Duodenal mucosa (tissue), 2 donors: ENCODE measurements at regions not wholly inside any gene's neighbourhood (a gene's known extent, or its start where the extent isn't known, plus 50 kb on each side); places are given as distances from the start of the nearest gene placed in this dataset.

ENCODE experiments used
- H3K27ac ChIP-seq: one replicate; pipeline ENCODE4 v1.7.0; 2013; ENCODE audit warnings: low read depth, low read length
- H3K27me3 ChIP-seq, 2 donors: one replicate each; pipeline ENCODE4 v1.7.0; 2013; ENCODE audit warnings: low read length in 2 of 2, control low read depth in 1 of 2; ENCODE audit not compliant: insufficient read depth in 2 of 2, control insufficient read depth in 1 of 2
- H3K36me3 ChIP-seq, 2 donors: one replicate each; pipeline ENCODE4 v1.7.0; 2013; ENCODE audit warnings: low read length in 2 of 2, control low read depth in 1 of 2; ENCODE audit not compliant: insufficient read depth in 2 of 2, control insufficient read depth in 1 of 2
- H3K4me1 ChIP-seq, 2 donors: one replicate each; pipeline ENCODE4 v1.7.0; 2013; ENCODE audit warnings: low read length in 2 of 2, control low read depth in 1 of 2; ENCODE audit not compliant: insufficient read depth in 2 of 2, control insufficient read depth in 1 of 2
- H3K4me3 ChIP-seq, 2 donors: one replicate each; pipeline ENCODE4 v1.7.0; 2013; ENCODE audit warnings: low read length in 2 of 2, low read depth in 1 of 2
- H3K9ac ChIP-seq, 2 donors: one replicate each; pipeline ENCODE4 v1.7.0; 2013; ENCODE audit warnings: low read length in 2 of 2, low read depth in 1 of 2
- H3K9me3 ChIP-seq, 2 donors: one replicate each; pipeline ENCODE4 v1.7.0; 2013; ENCODE audit warnings: low read length in 2 of 2, control low read depth in 1 of 2; ENCODE audit not compliant: control insufficient read depth in 1 of 2

DNA sequence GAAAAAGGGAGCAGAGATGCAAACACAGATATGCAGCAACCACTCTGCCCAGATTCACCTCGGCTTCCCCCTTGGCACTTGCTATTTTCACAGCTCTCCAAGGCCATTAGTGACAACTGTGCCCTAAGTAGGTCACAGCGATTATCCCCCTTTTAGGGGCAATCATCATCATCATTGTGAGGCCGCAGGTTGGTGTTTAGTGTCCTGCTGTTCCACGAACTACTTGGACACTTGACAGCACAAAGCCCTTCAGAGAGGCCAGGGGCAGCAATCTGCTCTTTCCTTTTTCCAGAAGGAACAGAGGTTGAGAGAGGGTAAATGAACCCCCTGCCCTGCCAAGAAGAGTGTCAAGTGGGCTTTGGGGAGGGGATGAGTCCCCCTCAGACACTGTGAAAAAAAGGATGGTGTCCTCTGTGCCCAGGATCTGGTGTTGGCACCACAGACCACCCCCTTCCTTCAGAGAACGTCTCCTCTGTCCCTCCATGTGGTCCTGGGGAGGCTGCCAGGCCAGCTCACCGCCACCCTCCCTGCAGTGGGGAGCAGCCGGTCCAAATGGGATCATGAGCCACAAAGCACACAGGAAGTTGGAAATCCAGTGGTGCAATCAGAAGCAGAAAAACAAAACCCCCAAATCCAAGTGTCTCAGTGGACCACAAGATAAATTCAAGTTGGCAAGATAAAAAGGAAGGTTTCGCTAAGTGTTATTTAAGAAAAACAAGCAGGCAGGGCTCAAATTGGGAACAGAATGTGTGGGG, 78.4 kb upstream of the MED9 start:
- Histone ChIP-seq H3K27ac (no peak overlapping the region), H3K4me3 (no peak overlapping the region), H3K27me3 (peaks cover 0 to 4% of the 10 kb centered on the region in 2 donors)

DNA sequence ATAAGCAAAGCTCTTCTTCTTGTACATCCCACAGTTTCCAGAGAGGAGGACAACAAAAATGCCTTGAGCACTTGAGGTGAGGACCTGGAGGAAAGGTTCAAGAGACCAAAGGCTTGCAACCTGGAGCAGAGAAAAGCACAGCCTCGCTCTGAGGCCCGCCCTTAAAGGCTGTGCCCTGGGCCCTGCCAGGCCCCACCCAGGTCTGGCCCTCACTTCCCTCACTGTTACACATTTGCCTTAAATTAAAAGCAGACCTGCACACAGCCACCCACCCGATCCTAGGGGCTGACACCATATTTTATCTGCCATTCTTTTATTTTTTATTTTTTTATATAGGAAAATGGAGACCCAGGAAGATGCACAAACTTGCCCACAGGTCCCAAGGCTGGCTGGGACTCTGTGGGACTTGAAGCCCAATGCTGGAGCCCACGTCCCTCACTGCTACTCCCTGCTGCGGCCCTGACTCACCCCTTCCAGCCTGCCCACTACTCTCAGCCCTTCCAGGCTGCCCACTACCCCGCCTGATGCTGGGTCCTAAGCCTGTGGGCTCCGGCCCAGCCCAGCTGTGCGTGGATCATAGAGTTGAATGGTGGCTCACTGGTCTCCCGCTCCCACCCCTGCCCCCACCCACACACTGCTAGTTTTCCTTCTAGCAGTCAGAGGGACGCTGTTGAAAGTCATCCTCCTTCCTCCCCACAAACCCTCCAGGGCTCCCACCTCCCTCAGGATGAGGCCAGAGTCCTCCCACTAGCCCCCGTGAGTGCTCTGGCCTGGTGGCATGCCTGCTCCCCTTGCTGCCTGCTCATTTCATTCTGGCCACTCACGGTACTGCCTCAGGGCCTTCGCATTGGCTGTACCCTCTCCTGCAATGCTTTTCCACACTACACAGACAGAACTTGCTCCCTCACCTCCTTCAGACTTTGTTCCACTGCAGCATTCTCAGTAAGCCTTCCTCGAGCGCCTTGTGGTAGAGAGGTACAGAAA, 77.6 kb upstream of the MED9 start:
- no peaks in the 10 kb centered on the region for H3K36me3 ChIP-seq
- no peak overlapping the region for H3K4me3 ChIP-seq
- peaks cover 10 to 13% of the 10 kb centered on the region in 2 donors for H3K4me1 ChIP-seq
- no peak overlapping the region for H3K27ac ChIP-seq
- peaks cover 0 to 4% of the 10 kb centered on the region in 2 donors for H3K27me3 ChIP-seq
- no peak overlapping the region for H3K9ac ChIP-seq
- H3K9me3 ChIP-seq, result no peaks in the 10 kb centered on the region

More for the DNA sequence above, 78.4 kb upstream of the MED9 start:
- Histone ChIP-seq H3K4me1 (peaks cover 2 to 5% of the 10 kb centered on the region in 2 donors), H3K9ac (no peak overlapping the region), H3K9me3 (no peaks in the 10 kb centered on the region), H3K36me3 (no peaks in the 10 kb centered on the region)

DNA sequence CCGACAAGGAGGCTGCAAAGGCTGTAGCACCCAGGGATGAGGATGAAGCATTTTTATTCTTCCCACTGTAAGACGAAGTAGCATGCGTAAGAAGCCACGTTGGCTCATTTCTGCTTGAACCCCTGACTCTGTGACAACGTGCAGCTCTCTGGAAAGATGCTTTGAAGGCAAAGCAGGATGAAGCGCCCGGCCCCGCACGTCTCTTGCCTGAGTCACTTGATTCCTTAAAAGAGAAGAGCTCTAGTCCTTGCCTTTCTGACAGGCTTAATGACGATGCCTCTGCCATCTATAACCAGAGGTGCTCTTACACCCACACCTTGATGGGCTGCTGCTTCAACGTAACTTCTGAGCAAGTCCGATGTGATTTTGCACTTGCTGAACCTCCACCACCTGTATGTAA, 76.7 kb upstream of the MED9 start:
- H3K4me1 ChIP-seq, result peaks cover 10 to 16% of the 10 kb centered on the region in 2 donors
- no peak overlapping the region for H3K4me3 ChIP-seq
- H3K9ac ChIP-seq, result no peak overlapping the region
- no peaks in the 10 kb centered on the region for H3K9me3 ChIP-seq
- no peak overlapping the region for H3K27ac ChIP-seq
- H3K36me3 ChIP-seq, result no peaks in the 10 kb centered on the region
- peaks cover 0 to 4% of the 10 kb centered on the region in 2 donors for H3K27me3 ChIP-seq

DNA sequence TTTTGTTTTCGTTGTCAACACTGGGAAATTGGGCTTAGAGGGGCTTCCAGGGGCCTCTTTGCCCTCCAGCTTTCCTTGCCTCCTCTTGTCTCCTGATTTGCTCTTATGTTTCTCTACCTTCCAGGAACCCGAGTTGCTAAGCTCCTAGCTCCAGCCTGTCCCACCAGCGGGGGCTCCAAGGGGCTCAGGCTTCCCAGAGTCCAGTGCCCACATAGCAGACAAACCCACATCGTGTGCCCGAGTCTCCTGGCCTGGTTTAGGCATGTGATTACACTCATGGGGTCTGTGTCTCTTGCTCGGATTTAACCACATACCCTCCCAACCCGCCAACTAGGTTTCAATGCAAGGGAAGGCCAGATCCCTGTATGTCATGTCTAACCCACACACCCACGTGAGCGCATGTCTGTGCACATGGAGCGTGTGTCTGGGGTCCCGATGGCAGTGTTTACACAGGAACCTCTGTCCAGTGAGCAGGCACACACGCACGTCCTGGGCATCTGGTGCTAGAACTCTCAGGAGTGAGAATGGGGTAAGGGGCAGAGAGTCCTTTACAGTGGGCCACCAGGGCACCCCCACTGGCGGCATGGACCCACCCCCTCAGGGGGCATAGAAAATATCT, 76.1 kb upstream of the MED9 start:
- Histone ChIP-seq H3K4me1 (peaks cover 10 to 16% of the 10 kb centered on the region in 2 donors), H3K9me3 (no peaks in the 10 kb centered on the region), H3K4me3 (no peak overlapping the region), H3K27ac (no peak overlapping the region), H3K9ac (no peak overlapping the region), H3K27me3 (peaks cover 0 to 4% of the 10 kb centered on the region in 2 donors), H3K36me3 (no peaks in the 10 kb centered on the region)

DNA sequence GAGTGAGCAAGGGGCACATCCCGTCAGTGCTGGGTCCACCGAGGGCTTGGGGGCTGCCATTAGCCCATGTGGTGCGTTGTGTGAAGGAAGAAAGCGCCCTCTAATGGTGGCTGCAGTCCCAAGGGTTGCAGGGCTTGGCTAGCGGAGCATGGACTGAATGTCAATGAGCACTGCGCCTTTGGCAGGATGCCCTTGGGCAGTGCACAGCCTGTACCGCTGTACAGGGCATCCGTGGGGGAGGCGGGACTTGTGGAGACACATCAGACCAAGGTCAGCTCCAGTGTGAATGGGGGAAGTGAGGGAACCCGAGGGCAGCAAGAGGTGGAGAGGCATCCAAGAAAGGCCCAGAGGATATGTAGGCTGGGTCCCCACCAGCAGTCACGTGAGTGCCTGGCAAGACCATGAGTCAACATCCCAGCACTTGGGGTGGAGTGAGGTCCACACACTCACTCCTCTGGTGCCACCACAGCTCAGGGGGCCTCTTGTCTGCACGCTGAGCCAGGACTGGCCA, 75.5 kb upstream of the MED9 start:
- Histone ChIP-seq H3K9ac (no peak overlapping the region), H3K27me3 (no peaks in the 10 kb centered on the region), H3K27ac (no peak overlapping the region), H3K4me3 (no peak overlapping the region), H3K36me3 (no peaks in the 10 kb centered on the region), H3K4me1 (peaks cover 10 to 16% of the 10 kb centered on the region in 2 donors), H3K9me3 (no peaks in the 10 kb centered on the region)

DNA sequence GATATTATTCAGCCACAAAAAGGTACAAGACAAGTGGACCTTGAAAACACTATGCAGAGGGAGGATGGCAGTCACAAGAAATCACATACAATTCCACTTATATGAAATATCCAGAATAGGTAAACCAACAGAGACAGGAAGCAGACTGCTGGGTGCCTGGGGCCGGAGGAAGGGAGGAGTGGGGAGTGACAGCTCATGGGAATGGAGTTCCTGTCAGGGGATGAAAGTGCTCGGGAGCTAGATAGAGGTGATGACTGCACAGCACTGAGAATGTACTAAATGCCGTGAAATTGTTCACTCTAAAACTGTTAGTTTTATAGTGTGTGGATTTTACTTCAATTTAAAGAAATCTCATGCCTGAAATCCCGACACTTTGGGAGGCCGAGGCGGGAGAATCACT, 74.2 kb upstream of the MED9 start:
- H3K27me3 ChIP-seq, result no peaks in the 10 kb centered on the region
- H3K4me1 ChIP-seq, result peaks cover 10 to 16% of the 10 kb centered on the region in 2 donors
- no peak overlapping the region for H3K27ac ChIP-seq
- H3K36me3 ChIP-seq, result no peaks in the 10 kb centered on the region
- no peak overlapping the region for H3K9ac ChIP-seq
- H3K4me3 ChIP-seq, result no peak overlapping the region
- H3K9me3 ChIP-seq, result no peaks in the 10 kb centered on the region

DNA sequence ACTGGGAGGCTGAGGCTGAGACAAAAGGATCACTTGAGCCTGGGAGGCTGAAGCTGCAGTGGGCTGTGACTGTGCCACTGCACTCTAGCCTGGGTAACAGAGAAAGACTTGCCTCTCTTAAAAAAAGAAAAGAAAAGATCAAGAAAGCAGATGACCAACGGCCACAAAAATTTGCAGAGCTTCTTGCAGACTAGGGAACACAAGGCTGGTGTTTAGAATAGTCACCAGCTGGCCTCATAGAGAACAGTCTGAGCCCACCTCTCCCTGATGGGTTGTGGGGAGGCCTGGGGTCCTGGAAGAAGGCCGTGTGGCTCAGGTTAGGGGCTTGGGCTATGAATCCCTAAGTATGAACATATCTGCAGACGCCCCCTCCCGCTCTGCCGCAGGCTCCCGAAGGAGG, 73.7 kb upstream of the MED9 start:
- Histone ChIP-seq H3K36me3 (no peaks in the 10 kb centered on the region), H3K27ac (no peak overlapping the region)

DNA sequence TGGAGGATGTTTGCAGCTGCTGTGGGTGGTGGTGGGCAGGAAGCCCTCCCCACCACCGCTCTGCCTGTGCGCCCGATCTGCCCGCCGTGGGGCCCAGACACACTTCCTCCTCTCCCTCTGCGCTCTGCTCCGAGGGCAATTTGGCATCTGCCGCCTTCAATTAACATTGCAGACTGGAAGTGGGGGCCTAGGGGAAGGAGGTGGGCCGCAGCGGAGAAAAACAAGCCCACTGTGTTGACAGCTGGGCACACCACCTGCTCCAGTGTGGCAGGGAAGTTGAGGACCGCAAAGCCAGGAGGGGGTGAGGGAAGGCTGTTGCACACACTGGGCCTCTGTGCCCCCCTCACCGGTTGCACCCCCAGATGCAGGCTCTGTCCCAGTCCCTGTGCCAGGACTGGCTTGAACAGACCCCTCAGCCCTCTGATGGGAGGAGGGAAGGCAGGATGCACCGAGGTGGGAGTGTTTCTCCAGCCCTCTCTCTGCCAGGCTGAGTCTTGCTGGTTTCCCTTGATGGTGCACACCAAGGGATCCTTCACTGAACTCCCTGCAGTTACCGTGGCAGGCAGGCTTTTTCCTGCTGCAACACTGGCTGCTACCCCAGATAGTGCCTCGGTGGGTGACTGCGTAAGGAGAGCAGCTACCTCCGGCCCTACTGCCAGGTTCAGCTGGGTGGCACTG, 72.8 kb upstream of the MED9 start:
- Histone ChIP-seq H3K9ac (no peak overlapping the region), H3K4me3 (no peak overlapping the region), H3K27me3 (no peaks in the 10 kb centered on the region), H3K4me1 (peaks cover 10 to 16% of the 10 kb centered on the region in 2 donors), H3K9me3 (no peaks in the 10 kb centered on the region), H3K27ac (no peak overlapping the region), H3K36me3 (no peaks in the 10 kb centered on the region)

More for the DNA sequence above, 73.7 kb upstream of the MED9 start:
- H3K4me3 ChIP-seq, result no peak overlapping the region
- H3K27me3 ChIP-seq, result no peaks in the 10 kb centered on the region
- H3K4me1 ChIP-seq, result peaks cover 10 to 16% of the 10 kb centered on the region in 2 donors
- no peak overlapping the region for H3K9ac ChIP-seq
- no peaks in the 10 kb centered on the region for H3K9me3 ChIP-seq

DNA sequence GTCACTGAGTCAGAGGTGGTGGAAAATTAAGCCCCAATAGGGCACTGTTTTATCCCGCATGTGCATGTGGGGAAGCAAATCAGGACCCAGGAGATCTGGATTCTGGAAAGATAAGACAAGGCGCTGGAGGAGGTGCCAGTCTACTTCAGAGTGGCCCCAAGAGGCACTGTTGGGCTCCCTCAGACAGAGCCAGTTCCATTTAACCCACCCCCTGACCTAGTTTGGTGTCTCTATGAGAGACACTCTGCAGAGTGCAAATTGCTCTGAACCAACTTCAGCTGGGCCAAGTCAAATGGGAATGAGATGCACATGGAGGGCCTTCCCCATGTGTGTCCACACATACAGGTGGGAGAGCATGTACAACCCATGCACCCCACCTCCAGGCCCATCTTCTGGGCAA, 71.1 kb upstream of the MED9 start:
- Histone ChIP-seq H3K36me3 (no peaks in the 10 kb centered on the region), H3K9ac (no peak overlapping the region), H3K27me3 (no peaks in the 10 kb centered on the region), H3K4me1 (peaks cover 10 to 16% of the 10 kb centered on the region in 2 donors), H3K27ac (no peak overlapping the region), H3K4me3 (no peak overlapping the region), H3K9me3 (no peaks in the 10 kb centered on the region)
